ENCODE measurements at regions not wholly inside any gene's neighbourhood (a gene's known extent, or its start where the extent isn't known, plus 50 kb on each side); places are given as distances from the start of the nearest gene placed in this dataset.

- 68% methylated on average over 2 of the region's 2 CpGs for WGBS
- H3K27me3 ChIP-seq = no peaks in the 10 kb centered on the region
- H3K4me3 ChIP-seq = no peak overlapping the region
- peaks cover 13 to 35% (median 22%) of the 10 kb centered on the region in 4 donors for H3K4me1 ChIP-seq
- no peak for TF ChIP-seq CTCF (IDR thresholded peaks at IDR 0.05)
- TF ChIP-seq EP300 (IDR thresholded peaks at IDR 0.05) = no peak
- TF ChIP-seq POLR2A (IDR thresholded peaks at IDR 0.05; ENCODE audit: low read depth) = no peak
- no peak for TF ChIP-seq POLR2AphosphoS5 (IDR thresholded peaks at IDR 0.05)
- no peaks in the 10 kb centered on the region for H3K9me3 ChIP-seq
- DNase-seq (ENCODE audit: extremely low spot score) = no peak
- peak overlapping the region in 2 of 4 donors; percentile 7 to 12 for H3K27ac ChIP-seq (replicated peaks in 1 of 4)
- H3K36me3 ChIP-seq = no peaks in the 10 kb centered on the region
- intact Hi-C loops (cut with DNase I) = no loop called here
Observed at GRCh38 chr9:104984542-104984941, 56.6 kb upstream of the ABCA1 start.

GRCh38 chr9:104984948-104985347 is 57.0 kb upstream of the ABCA1 start:
- TF ChIP-seq POLR2A (IDR thresholded peaks at IDR 0.05; ENCODE audit: low read depth) = no peak
- no peak for TF ChIP-seq EP300 (IDR thresholded peaks at IDR 0.05)
- TF ChIP-seq POLR2AphosphoS5 (IDR thresholded peaks at IDR 0.05) = no peak
- TF ChIP-seq CTCF (IDR thresholded peaks at IDR 0.05) = no peak
- no peak overlapping the region for H3K4me3 ChIP-seq
- no peak overlapping the region for H3K27ac ChIP-seq (replicated peaks in 1 of 4)
- intact Hi-C loops (cut with DNase I) = no loop called here
- no peak for DNase-seq (ENCODE audit: extremely low spot score)
- H3K27me3 ChIP-seq = no peaks in the 10 kb centered on the region
- no peaks in the 10 kb centered on the region for H3K9me3 ChIP-seq
- peaks cover 15 to 39% (median 22%) of the 10 kb centered on the region in 4 donors for H3K4me1 ChIP-seq
- WGBS = 76% methylated on average over 2 of the region's 2 CpGs
- no peaks in the 10 kb centered on the region for H3K36me3 ChIP-seq

- intact Hi-C loops (cut with DNase I) = no loop called here
- no peaks in the 10 kb centered on the region for H3K36me3 ChIP-seq
- H3K4me3 ChIP-seq = no peak overlapping the region
- 86% methylated on average over 3 of the region's 3 CpGs for WGBS
- H3K4me1 ChIP-seq = peaks cover 25 to 50% (median 34%) of the 10 kb centered on the region in 4 donors
- TF ChIP-seq CTCF (IDR thresholded peaks at IDR 0.05) (no peak), POLR2AphosphoS5 (IDR thresholded peaks at IDR 0.05) (no peak), EP300 (IDR thresholded peaks at IDR 0.05) (no peak), POLR2A (IDR thresholded peaks at IDR 0.05; ENCODE audit: low read depth) (no peak)
- H3K27ac ChIP-seq (replicated peaks in 1 of 4) = no peak overlapping the region
- H3K9me3 ChIP-seq = no peaks in the 10 kb centered on the region
- no peaks in the 10 kb centered on the region for H3K27me3 ChIP-seq
- no peak for DNase-seq (ENCODE audit: extremely low spot score)
Observed at GRCh38 chr9:104986096-104986495, 58.1 kb upstream of the ABCA1 start.

- WGBS = 77% methylated on average over 1 of the region's 1 CpG
- H3K4me3 ChIP-seq = no peak overlapping the region
- no peaks in the 10 kb centered on the region for H3K36me3 ChIP-seq
- DNase-seq (ENCODE audit: extremely low spot score) = no peak
- H3K4me1 ChIP-seq = peaks cover 31 to 59% (median 43%) of the 10 kb centered on the region in 4 donors
- intact Hi-C loops (cut with DNase I) = no loop called here
- no peak for TF ChIP-seq EP300 (IDR thresholded peaks at IDR 0.05)
- TF ChIP-seq CTCF (IDR thresholded peaks at IDR 0.05) = no peak
- TF ChIP-seq POLR2A (IDR thresholded peaks at IDR 0.05; ENCODE audit: low read depth) = no peak
- no peak overlapping the region for H3K27ac ChIP-seq (replicated peaks in 1 of 4)
- no peaks in the 10 kb centered on the region for H3K9me3 ChIP-seq
- no peaks in the 10 kb centered on the region for H3K27me3 ChIP-seq
Observed at GRCh38 chr9:104987743-104988142, 59.8 kb upstream of the ABCA1 start.

- TF ChIP-seq EP300 (IDR thresholded peaks at IDR 0.05) = no peak
- TF ChIP-seq CTCF (IDR thresholded peaks at IDR 0.05) = no peak
- no peak for TF ChIP-seq POLR2AphosphoS5 (IDR thresholded peaks at IDR 0.05)
- TF ChIP-seq POLR2A (IDR thresholded peaks at IDR 0.05; ENCODE audit: low read depth) = no peak
- Histone ChIP-seq H3K27me3 (no peaks in the 10 kb centered on the region), H3K4me1 (peaks cover 34 to 59% (median 43%) of the 10 kb centered on the region in 4 donors), H3K4me3 (no peak overlapping the region), H3K36me3 (no peaks in the 10 kb centered on the region), H3K9me3 (no peaks in the 10 kb centered on the region), H3K27ac (replicated peaks in 1 of 4) (no peak overlapping the region)
- intact Hi-C loops (cut with DNase I) = no loop called here
- DNase-seq (ENCODE audit: extremely low spot score) = no peak
- 81% methylated on average over 2 of the region's 2 CpGs for WGBS
Observed at GRCh38 chr9:104988539-104988938, 60.6 kb upstream of the ABCA1 start.

Measured in esophagus muscularis mucosa (tissue), 4 donors.